OCI-LY1 (cell line): ENCODE measurements at regions not wholly inside any gene's neighbourhood (a gene's known extent, or its start where the extent isn't known, plus 50 kb on each side); places are given as distances from the start of the nearest gene placed in this dataset.

ENCODE experiments used
- H2AFZ ChIP-seq: fragments of 200-600 bp; sonication (generic), shearing (Covaris generic); 2 replicates; pipeline ENCODE4 v1.6.0; 2014; ENCODE audit warnings: antibody characterized with exemption, mild to moderate bottlenecking, low read length
- H3F3A ChIP-seq: fragments of 200-600 bp; sonication (generic), shearing (Covaris generic); 2 replicates; pipeline ENCODE4 v1.6.0; 2014; ENCODE audit warnings: mild to moderate bottlenecking, antibody characterized with exemption, low read length, moderate library complexity; ENCODE audit not compliant: insufficient read depth
- H3K27ac ChIP-seq: fragments of 200-600 bp; sonication (generic); 2 replicates; pipeline ENCODE4 v1.5.1; 2014; ENCODE audit warnings: low read length, mixed run types, mild to moderate bottlenecking, low read depth; ENCODE audit not compliant: poor library complexity, severe bottlenecking
- H3K27me3 ChIP-seq: fragments of 200-600 bp; sonication (generic); 2 replicates; pipeline ENCODE4 v1.6.0; 2014; ENCODE audit warnings: antibody characterized with exemption, mild to moderate bottlenecking, low read length, moderate library complexity; ENCODE audit not compliant: insufficient read depth
- H3K36me3 ChIP-seq: fragments of 200-600 bp; sonication (generic); 2 replicates; pipeline ENCODE4 v1.6.1; 2014; ENCODE audit warnings: mild to moderate bottlenecking, antibody characterized with exemption, low read length, moderate library complexity, mixed read lengths; ENCODE audit not compliant: insufficient read depth
- H3K4me1 ChIP-seq: fragments of 200-600 bp; sonication (generic); 2 replicates; pipeline ENCODE4 v1.5.1; 2014; ENCODE audit warnings: mild to moderate bottlenecking, low read length, moderate library complexity; ENCODE audit not compliant: insufficient read depth, severe bottlenecking
- H3K4me2 ChIP-seq: fragments of 200-600 bp; sonication (generic), shearing (Covaris generic); 2 replicates; pipeline ENCODE4 v1.6.1; 2014; ENCODE audit warnings: low read length
- H3K4me3 ChIP-seq: fragments of 200-600 bp; sonication (generic); 2 replicates; pipeline ENCODE4 v1.5.1; 2014; ENCODE audit warnings: low read length, low read depth, mild to moderate bottlenecking, mixed read lengths; ENCODE audit not compliant: poor library complexity, severe bottlenecking
- H3K79me2 ChIP-seq: fragments of 200-600 bp; shearing (Covaris generic); 2 replicates; pipeline ENCODE4 v1.6.1; 2016; ENCODE audit warnings: mixed run types, low read length, mixed read lengths; ENCODE audit not compliant: insufficient read depth
- H3K9ac ChIP-seq: fragments of 200-600 bp; sonication (generic), shearing (Covaris generic); 2 replicates; pipeline ENCODE4 v1.6.1; 2014; ENCODE audit warnings: mild to moderate bottlenecking, low read length, mixed read lengths
- H3K9me2 ChIP-seq: fragments of 200-600 bp; sonication (generic), shearing (Covaris generic); 2 replicates; pipeline ENCODE4 v1.6.1; 2014; ENCODE audit warnings: low read depth, mild to moderate bottlenecking, low read length, mixed read lengths
- H3K9me3 ChIP-seq: fragments of 200-600 bp; shearing (Covaris generic); 2 replicates; pipeline ENCODE4 v1.6.1; 2014; ENCODE audit warnings: low read length, mixed read lengths
- H4K20me1 ChIP-seq: fragments of 200-600 bp; sonication (generic), shearing (Covaris generic); 2 replicates; pipeline ENCODE4 v1.6.0; 2016; ENCODE audit warnings: mild to moderate bottlenecking, low read length; ENCODE audit not compliant: insufficient read depth
- EZH2 ChIP-seq: fragments of 200-600 bp; sonication (generic), shearing (Covaris generic); IDR thresholded peaks from 2 replicates; pipeline ENCODE4 v1.8.0; 2017; ENCODE audit warnings: borderline replicate concordance, mixed run types, mild to moderate bottlenecking, antibody characterized with exemption, low read length, moderate library complexity, mixed read lengths
- TF ChIP-seq, protein P1 (sequence below): fragments of 200-600 bp; sonication (generic), shearing (Covaris generic); IDR thresholded peaks from 2 replicates; pipeline ENCODE4 v1.5.1; 2017; ENCODE audit warnings: mild to moderate bottlenecking, antibody characterized with exemption, low read length, moderate library complexity, mixed read lengths

DNA sequence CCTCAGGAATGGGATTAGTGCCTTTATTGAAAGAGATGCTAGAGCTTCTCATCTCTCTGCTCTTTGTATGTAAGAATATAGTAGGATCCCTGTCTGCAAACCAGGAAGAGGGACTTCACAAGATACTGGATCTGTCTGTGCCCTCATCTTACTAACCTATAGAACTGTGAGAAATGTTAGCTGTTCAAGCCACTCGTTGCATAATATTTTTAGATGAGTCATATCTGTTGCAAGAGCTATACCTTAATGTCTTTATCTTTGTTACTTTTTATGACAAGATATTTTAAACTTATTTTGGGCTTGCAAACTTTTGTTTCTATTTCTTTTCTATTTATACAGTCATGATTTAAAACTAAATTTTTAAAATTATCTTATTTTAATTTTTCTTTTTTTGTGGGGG, 1296.8 kb upstream of the CDH6 start:
- H3K36me3 ChIP-seq = no peaks in the 10 kb centered on the region

DNA sequence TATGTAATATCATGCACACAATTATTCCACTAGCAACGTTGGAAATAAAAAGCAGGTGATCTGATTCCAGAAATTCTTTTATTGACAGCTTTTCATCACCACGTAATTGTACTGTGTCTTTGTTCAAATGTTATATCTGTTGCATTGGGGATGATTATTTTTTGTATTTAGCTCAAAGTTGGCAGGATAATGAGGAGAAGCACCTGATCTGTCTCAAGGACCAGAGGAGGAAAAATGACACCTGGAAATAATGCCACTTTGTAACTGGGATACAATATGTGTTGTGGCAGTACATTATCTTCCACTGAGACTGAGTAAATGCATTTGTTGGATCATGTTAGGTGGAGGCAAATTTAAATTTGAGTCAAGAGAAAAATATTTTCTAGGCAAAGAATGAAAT, 1298.8 kb upstream of the CDH6 start:
- Histone ChIP-seq H3K4me2 (no peak overlapping the region), H3K9me2 (no peaks in the 10 kb centered on the region), H3K9me3 (no peaks in the 10 kb centered on the region), H3F3A (no peaks in the 10 kb centered on the region), H3K27me3 (no peaks in the 10 kb centered on the region), H3K36me3 (no peaks in the 10 kb centered on the region), H3K9ac (no peak overlapping the region), H2AFZ (no peak overlapping the region), H3K4me3 (no peak overlapping the region), H3K4me1 (no peaks in the 10 kb centered on the region), H3K79me2 (no peaks in the 10 kb centered on the region), H3K27ac (no peak overlapping the region), H4K20me1 (no peaks in the 10 kb centered on the region)
- TF ChIP-seq EZH2 = no peak
- TF ChIP-seq, protein P1, sequence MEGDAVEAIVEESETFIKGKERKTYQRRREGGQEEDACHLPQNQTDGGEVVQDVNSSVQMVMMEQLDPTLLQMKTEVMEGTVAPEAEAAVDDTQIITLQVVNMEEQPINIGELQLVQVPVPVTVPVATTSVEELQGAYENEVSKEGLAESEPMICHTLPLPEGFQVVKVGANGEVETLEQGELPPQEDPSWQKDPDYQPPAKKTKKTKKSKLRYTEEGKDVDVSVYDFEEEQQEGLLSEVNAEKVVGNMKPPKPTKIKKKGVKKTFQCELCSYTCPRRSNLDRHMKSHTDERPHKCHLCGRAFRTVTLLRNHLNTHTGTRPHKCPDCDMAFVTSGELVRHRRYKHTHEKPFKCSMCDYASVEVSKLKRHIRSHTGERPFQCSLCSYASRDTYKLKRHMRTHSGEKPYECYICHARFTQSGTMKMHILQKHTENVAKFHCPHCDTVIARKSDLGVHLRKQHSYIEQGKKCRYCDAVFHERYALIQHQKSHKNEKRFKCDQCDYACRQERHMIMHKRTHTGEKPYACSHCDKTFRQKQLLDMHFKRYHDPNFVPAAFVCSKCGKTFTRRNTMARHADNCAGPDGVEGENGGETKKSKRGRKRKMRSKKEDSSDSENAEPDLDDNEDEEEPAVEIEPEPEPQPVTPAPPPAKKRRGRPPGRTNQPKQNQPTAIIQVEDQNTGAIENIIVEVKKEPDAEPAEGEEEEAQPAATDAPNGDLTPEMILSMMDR = no peak

More for the DNA sequence above, 1296.8 kb upstream of the CDH6 start:
- Histone ChIP-seq H3K9me2 (no peaks in the 10 kb centered on the region), H3K4me2 (no peak overlapping the region), H4K20me1 (no peaks in the 10 kb centered on the region), H3K9me3 (no peaks in the 10 kb centered on the region), H3K9ac (no peak overlapping the region), H2AFZ (no peak overlapping the region), H3K27me3 (no peaks in the 10 kb centered on the region), H3K4me1 (no peaks in the 10 kb centered on the region), H3K27ac (no peak overlapping the region), H3K4me3 (no peak overlapping the region), H3F3A (no peaks in the 10 kb centered on the region), H3K79me2 (no peaks in the 10 kb centered on the region)
- TF ChIP-seq, protein P1 = no peak
- TF ChIP-seq EZH2 = no peak

DNA sequence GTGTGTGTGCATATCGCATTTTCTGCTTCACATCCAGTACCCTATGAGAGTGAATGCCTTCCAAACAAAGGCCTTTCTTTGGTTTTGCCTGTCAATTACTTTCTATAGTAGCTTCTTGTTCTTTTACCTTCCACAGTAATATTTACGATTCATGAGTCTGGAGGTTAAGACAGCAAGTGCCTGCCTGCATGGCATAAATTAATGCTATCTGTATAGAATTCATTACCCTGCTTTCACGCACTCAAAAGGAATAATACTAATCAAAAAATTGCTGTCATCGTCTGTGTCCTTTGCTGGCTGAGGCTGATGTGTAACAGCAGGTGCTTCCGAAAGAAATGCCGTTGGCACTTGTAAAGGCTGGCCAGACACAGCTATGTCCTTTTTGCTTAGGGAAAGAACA, 1304.4 kb upstream of the CDH6 start:
- no peaks in the 10 kb centered on the region for H3K4me1 ChIP-seq
- H3K27me3 ChIP-seq = no peaks in the 10 kb centered on the region
- TF ChIP-seq EZH2 = no peak
- TF ChIP-seq, protein P1 = no peak
- no peak overlapping the region for H3K4me3 ChIP-seq
- no peaks in the 10 kb centered on the region for H3F3A ChIP-seq
- H3K9me2 ChIP-seq = no peaks in the 10 kb centered on the region
- no peak overlapping the region for H3K4me2 ChIP-seq
- no peak overlapping the region for H3K27ac ChIP-seq
- no peaks in the 10 kb centered on the region for H4K20me1 ChIP-seq
- no peaks in the 10 kb centered on the region for H3K9me3 ChIP-seq
- H3K9ac ChIP-seq = no peak overlapping the region
- no peaks in the 10 kb centered on the region for H3K79me2 ChIP-seq
- no peak overlapping the region for H2AFZ ChIP-seq
- no peaks in the 10 kb centered on the region for H3K36me3 ChIP-seq
